Astrocyte (in vitro differentiated cells and primary cell): ENCODE measurements at regions not wholly inside any gene's neighbourhood (a gene's known extent, or its start where the extent isn't known, plus 50 kb on each side); places are given as distances from the start of the nearest gene placed in this dataset.

Source experiments
- EZH2 ChIP-seq: IDR thresholded peaks from 2 replicates; pipeline ENCODE4 v1.6.1; 2012; ENCODE audit warnings: mild to moderate bottlenecking, low read length, inconsistent platforms; ENCODE audit not compliant: insufficient read depth
- TF ChIP-seq, protein P1 (sequence below): IDR thresholded peaks from 2 replicates; pipeline ENCODE4 v1.5.1; 2011; ENCODE audit warnings: low read depth, mild to moderate bottlenecking, inconsistent platforms, low read length, moderate library complexity; ENCODE audit not compliant: insufficient read depth

DNA sequence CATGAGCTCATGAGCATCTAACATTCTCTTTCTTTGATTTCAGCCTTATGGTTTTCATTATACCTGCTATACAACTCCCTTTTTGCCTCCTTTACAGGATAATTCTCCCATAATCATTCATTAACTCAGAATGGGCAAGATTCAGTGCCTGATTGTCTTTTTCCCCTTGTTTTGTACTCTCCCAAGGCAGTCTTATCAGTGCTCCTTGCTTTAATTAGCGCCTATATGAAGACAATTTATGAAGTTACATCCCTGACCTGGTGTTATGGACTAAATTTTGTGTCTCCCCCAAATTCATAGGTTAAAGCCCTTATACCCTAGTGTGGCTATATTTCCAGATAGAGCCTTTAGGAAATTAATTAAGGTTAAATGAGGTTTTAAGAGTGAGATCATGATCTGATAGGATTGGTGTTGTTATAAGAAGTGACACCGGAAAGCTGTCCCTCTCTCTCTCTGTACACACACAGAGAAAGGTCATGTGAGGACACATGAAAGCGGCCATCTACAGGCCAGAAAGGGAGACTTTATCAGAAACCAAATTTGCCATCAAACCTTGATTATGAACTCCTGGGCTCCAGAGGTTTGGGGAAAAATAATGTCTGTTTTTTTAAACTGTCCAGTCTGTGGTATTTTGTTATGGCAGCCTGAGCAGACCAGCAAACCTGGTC lies 185.8 kb upstream of the CHODL start:
- TF ChIP-seq, protein P1, sequence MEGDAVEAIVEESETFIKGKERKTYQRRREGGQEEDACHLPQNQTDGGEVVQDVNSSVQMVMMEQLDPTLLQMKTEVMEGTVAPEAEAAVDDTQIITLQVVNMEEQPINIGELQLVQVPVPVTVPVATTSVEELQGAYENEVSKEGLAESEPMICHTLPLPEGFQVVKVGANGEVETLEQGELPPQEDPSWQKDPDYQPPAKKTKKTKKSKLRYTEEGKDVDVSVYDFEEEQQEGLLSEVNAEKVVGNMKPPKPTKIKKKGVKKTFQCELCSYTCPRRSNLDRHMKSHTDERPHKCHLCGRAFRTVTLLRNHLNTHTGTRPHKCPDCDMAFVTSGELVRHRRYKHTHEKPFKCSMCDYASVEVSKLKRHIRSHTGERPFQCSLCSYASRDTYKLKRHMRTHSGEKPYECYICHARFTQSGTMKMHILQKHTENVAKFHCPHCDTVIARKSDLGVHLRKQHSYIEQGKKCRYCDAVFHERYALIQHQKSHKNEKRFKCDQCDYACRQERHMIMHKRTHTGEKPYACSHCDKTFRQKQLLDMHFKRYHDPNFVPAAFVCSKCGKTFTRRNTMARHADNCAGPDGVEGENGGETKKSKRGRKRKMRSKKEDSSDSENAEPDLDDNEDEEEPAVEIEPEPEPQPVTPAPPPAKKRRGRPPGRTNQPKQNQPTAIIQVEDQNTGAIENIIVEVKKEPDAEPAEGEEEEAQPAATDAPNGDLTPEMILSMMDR = no peak
- TF ChIP-seq EZH2 = no peak
